ENCODE measurements at regions not wholly inside any gene's neighbourhood (a gene's known extent, or its start where the extent isn't known, plus 50 kb on each side); places are given as distances from the start of the nearest gene placed in this dataset.
"Not testable (repeated sequence)": the region's sequence is repeated elsewhere in the genome, so short reads cannot be mapped to it uniquely, and the experiment has no call there.

GRCh38 chr4:9685692-9686091, 95.7 kb upstream of the DRD5 start:
- H3K27me3 ChIP-seq (ENCODE audit: low read length), result no peaks in the 10 kb centered on the region
- no peak for DNase-seq
- H3K27ac ChIP-seq (ENCODE audit: low read length), result no peak overlapping the region

GRCh38 chr4:9690636-9691237, 90.7 kb upstream of the DRD5 start:
- not testable (repeated sequence) for H3K4me2 ChIP-seq (ENCODE audit: low read depth, low read length, poor library complexity, severe bottlenecking); H3K27ac ChIP-seq (ENCODE audit: low read length)

More at GRCh38 chr4:9685692-9686091, 95.7 kb upstream of the DRD5 start:
- no peaks in the 10 kb centered on the region for H3K9me2 ChIP-seq (replicated peaks; ENCODE audit: insufficient read depth, low read length)
- H3K9ac ChIP-seq (ENCODE audit: low read length), result no peak overlapping the region
- H3K4me3 ChIP-seq (ENCODE audit: low read length), result no peak overlapping the region
- H4K20me1 ChIP-seq (ENCODE audit: insufficient read depth, low read depth, low read length), result no peaks in the 10 kb centered on the region
- no peak overlapping the region for H3K4me2 ChIP-seq (ENCODE audit: low read depth, low read length, poor library complexity, severe bottlenecking)
- H3K9me3 ChIP-seq (ENCODE audit: low read length), result no peaks in the 10 kb centered on the region
- H2AFZ ChIP-seq (ENCODE audit: low read length), result no peak overlapping the region
- no peaks in the 10 kb centered on the region for H3K79me2 ChIP-seq (ENCODE audit: low read length)
- H3K36me3 ChIP-seq (ENCODE audit: insufficient read depth, low read length), result no peaks in the 10 kb centered on the region
- H3K4me1 ChIP-seq (ENCODE audit: low read length), result no peaks in the 10 kb centered on the region

GRCh38 chr4:9691238-9692065, 90.0 kb upstream of the DRD5 start:
- no peaks in the 10 kb centered on the region for H3K79me2 ChIP-seq (ENCODE audit: low read length)
- H2AFZ ChIP-seq (ENCODE audit: low read length), result no peak overlapping the region
- DNase-seq, result peak; percentile 90
- H3K4me3 ChIP-seq (ENCODE audit: low read length), result peak overlapping the region; percentile 40; the same call in 1 of the 2 replicates
- no peaks in the 10 kb centered on the region for H3K9me3 ChIP-seq (ENCODE audit: low read length)
- H3K4me2 ChIP-seq (ENCODE audit: low read depth, low read length, poor library complexity, severe bottlenecking), result peak overlapping the region; percentile 47
- H3K36me3 ChIP-seq (ENCODE audit: insufficient read depth, low read length), result no peaks in the 10 kb centered on the region
- H3K27ac ChIP-seq (ENCODE audit: low read length), result no peak overlapping the region
- no peaks in the 10 kb centered on the region for H3K27me3 ChIP-seq (ENCODE audit: low read length)
- no peaks in the 10 kb centered on the region for H3K4me1 ChIP-seq (ENCODE audit: low read length)
- H3K9me2 ChIP-seq (replicated peaks; ENCODE audit: insufficient read depth, low read length), result no peaks in the 10 kb centered on the region
- H4K20me1 ChIP-seq (ENCODE audit: insufficient read depth, low read depth, low read length), result no peaks in the 10 kb centered on the region
- H3K9ac ChIP-seq (ENCODE audit: low read length), result 0 out of 2 replicates have a peak overlapping the region, but pooled peaks have one; percentile 37

More at GRCh38 chr4:9690636-9691237, 90.7 kb upstream of the DRD5 start:
- H4K20me1 ChIP-seq (ENCODE audit: insufficient read depth, low read depth, low read length); H3K27me3 ChIP-seq (ENCODE audit: low read length); DNase-seq; H3K4me3 ChIP-seq (ENCODE audit: low read length); H3K9me2 ChIP-seq (replicated peaks; ENCODE audit: insufficient read depth, low read length); H3K4me1 ChIP-seq (ENCODE audit: low read length); H3K9ac ChIP-seq (ENCODE audit: low read length); H2AFZ ChIP-seq (ENCODE audit: low read length); H3K79me2 ChIP-seq (ENCODE audit: low read length); H3K9me3 ChIP-seq (ENCODE audit: low read length); H3K36me3 ChIP-seq (ENCODE audit: insufficient read depth, low read length): not testable (repeated sequence)

DNA sequence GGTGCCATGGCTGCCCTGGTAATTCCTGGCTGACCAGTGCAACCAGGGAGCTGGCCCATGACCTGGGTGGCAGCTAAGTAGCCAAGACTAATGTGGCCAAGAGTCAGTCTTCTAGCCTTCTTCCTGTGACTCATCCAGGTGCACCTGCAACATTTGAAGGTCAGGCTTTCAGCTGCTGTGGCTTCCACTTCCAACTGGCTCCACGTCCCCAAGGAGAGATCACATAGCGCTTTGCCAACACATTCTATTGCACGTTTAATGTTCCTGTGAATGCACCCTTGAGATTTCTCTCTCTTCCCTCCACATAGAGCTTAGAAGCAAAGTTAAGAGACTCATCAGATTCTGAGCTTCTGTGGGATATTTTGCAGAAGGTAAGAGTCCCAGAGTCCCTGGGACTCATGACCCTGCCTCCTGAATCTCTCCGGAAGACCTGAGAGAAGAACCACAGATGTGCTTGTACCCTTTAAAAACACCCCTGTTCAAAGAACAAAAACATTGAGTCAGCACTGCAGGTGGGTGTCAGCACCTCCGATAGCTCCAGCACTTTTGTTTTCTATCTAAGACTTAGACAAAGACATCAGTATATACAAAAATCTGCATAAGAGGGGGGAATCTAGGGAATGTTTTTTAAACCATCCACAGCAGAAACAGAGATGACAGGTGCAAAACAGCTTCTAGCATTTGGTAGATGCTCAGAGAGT, 88.5 kb upstream of the DRD5 start:
- not testable (repeated sequence) for H3K4me3 ChIP-seq (ENCODE audit: low read length); DNase-seq

DNA sequence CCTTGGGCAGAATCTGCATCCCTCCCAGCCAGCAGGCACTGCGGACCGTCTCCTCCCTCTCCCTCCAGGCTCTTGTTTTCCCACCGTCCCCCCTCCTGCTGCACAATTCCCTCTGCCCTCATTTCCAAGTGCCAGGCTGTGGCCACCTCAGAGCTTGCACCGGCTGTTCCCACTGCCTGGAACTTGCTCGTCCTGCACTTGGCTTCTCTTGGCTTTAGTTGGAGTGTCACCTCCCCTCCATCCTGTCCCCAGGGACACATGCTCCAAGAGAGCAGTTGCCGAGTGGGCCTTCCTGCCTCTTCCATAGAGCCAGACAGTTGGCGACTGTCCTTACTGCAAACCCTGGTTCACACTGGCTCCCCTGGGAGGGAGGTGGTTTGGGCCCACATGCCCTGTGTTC, 87.0 kb upstream of the DRD5 start:
- DNase-seq; H3K9me2 ChIP-seq (replicated peaks; ENCODE audit: insufficient read depth, low read length); H3K4me1 ChIP-seq (ENCODE audit: low read length); H3K4me3 ChIP-seq (ENCODE audit: low read length); H3K27ac ChIP-seq (ENCODE audit: low read length); H2AFZ ChIP-seq (ENCODE audit: low read length); H3K9ac ChIP-seq (ENCODE audit: low read length); H3K36me3 ChIP-seq (ENCODE audit: insufficient read depth, low read length); H3K9me3 ChIP-seq (ENCODE audit: low read length); H3K27me3 ChIP-seq (ENCODE audit: low read length); H3K4me2 ChIP-seq (ENCODE audit: low read depth, low read length, poor library complexity, severe bottlenecking); H4K20me1 ChIP-seq (ENCODE audit: insufficient read depth, low read depth, low read length); H3K79me2 ChIP-seq (ENCODE audit: low read length): not testable (repeated sequence)

More for the DNA sequence above, 88.5 kb upstream of the DRD5 start:
- not testable (repeated sequence) for H3K27me3 ChIP-seq (ENCODE audit: low read length); H3K4me1 ChIP-seq (ENCODE audit: low read length); H3K27ac ChIP-seq (ENCODE audit: low read length); H2AFZ ChIP-seq (ENCODE audit: low read length); H3K36me3 ChIP-seq (ENCODE audit: insufficient read depth, low read length); H3K4me2 ChIP-seq (ENCODE audit: low read depth, low read length, poor library complexity, severe bottlenecking); H3K9me2 ChIP-seq (replicated peaks; ENCODE audit: insufficient read depth, low read length); H3K79me2 ChIP-seq (ENCODE audit: low read length); H4K20me1 ChIP-seq (ENCODE audit: insufficient read depth, low read depth, low read length); H3K9ac ChIP-seq (ENCODE audit: low read length); H3K9me3 ChIP-seq (ENCODE audit: low read length)

DNA sequence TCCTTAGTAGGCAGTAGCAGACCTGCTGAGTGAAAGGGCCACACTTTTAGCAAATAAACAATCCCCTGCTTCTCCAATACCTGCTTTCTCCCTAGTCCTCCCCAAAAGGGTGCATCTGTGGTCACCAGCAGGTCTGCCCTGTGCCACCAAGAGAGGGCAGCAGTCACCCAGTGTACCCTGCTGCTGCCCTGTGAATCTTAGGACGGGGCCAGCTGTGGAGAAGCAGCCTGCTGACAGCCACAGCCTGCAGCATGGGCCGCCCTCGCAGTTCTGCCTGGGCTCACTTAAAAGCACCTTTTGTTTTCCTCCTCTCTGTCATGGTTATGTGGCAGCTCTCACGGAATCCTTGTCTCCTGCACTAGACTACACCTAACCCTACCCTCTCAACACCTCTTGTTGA, 85.4 kb upstream of the DRD5 start:
- peak; percentile 50 for DNase-seq
- H3K9me3 ChIP-seq (ENCODE audit: low read length); H3K36me3 ChIP-seq (ENCODE audit: insufficient read depth, low read length); H3K79me2 ChIP-seq (ENCODE audit: low read length); H3K4me3 ChIP-seq (ENCODE audit: low read length); H4K20me1 ChIP-seq (ENCODE audit: insufficient read depth, low read depth, low read length); H3K9ac ChIP-seq (ENCODE audit: low read length); H3K4me2 ChIP-seq (ENCODE audit: low read depth, low read length, poor library complexity, severe bottlenecking); H3K27me3 ChIP-seq (ENCODE audit: low read length); H3K27ac ChIP-seq (ENCODE audit: low read length); H3K9me2 ChIP-seq (replicated peaks; ENCODE audit: insufficient read depth, low read length); H2AFZ ChIP-seq (ENCODE audit: low read length); H3K4me1 ChIP-seq (ENCODE audit: low read length): not testable (repeated sequence)

- not testable (repeated sequence) for H3K4me1 ChIP-seq (ENCODE audit: low read length); H3K9me3 ChIP-seq (ENCODE audit: low read length); H3K4me2 ChIP-seq (ENCODE audit: low read depth, low read length, poor library complexity, severe bottlenecking); H4K20me1 ChIP-seq (ENCODE audit: insufficient read depth, low read depth, low read length); H3K9me2 ChIP-seq (replicated peaks; ENCODE audit: insufficient read depth, low read length); H3K27me3 ChIP-seq (ENCODE audit: low read length); H3K4me3 ChIP-seq (ENCODE audit: low read length); DNase-seq; H2AFZ ChIP-seq (ENCODE audit: low read length); H3K27ac ChIP-seq (ENCODE audit: low read length); H3K9ac ChIP-seq (ENCODE audit: low read length); H3K79me2 ChIP-seq (ENCODE audit: low read length); H3K36me3 ChIP-seq (ENCODE audit: insufficient read depth, low read length)
Measured at GRCh38 chr4:9696561-9696960, 84.9 kb upstream of the DRD5 start.

GRCh38 chr4:9702019-9702418, 79.4 kb upstream of the DRD5 start:
- not testable (repeated sequence) for H3K4me1 ChIP-seq (ENCODE audit: low read length); H3K9me2 ChIP-seq (replicated peaks; ENCODE audit: insufficient read depth, low read length); H4K20me1 ChIP-seq (ENCODE audit: insufficient read depth, low read depth, low read length); H2AFZ ChIP-seq (ENCODE audit: low read length); H3K27ac ChIP-seq (ENCODE audit: low read length); H3K4me2 ChIP-seq (ENCODE audit: low read depth, low read length, poor library complexity, severe bottlenecking); H3K9ac ChIP-seq (ENCODE audit: low read length); H3K9me3 ChIP-seq (ENCODE audit: low read length); H3K27me3 ChIP-seq (ENCODE audit: low read length); H3K4me3 ChIP-seq (ENCODE audit: low read length); DNase-seq; H3K36me3 ChIP-seq (ENCODE audit: insufficient read depth, low read length); H3K79me2 ChIP-seq (ENCODE audit: low read length)
